ENCODE measurements at regions not wholly inside any gene's neighbourhood (a gene's known extent, or its start where the extent isn't known, plus 50 kb on each side); places are given as distances from the start of the nearest gene placed in this dataset.

- no peak overlapping the region for H3K9ac ChIP-seq (ENCODE audit: low read length)
- no peaks in the 10 kb centered on the region for H3K79me2 ChIP-seq (ENCODE audit: low read length)
- CTCF ChIA-PET, result no interaction called here
- no peak overlapping the region for H2AFZ ChIP-seq (ENCODE audit: low read length)
- no peak for TF ChIP-seq CTCF (conservative IDR thresholded peaks at IDR 0.05; ENCODE audit: low read depth, low read length)
- no peak for TF ChIP-seq EZH2phosphoT487 (IDR thresholded peaks at IDR 0.05; ENCODE audit: borderline replicate concordance, low read length)
- no peak for TF ChIP-seq EZH2 (IDR thresholded peaks at IDR 0.05; ENCODE audit: low read length, unreplicated experiment)
- no peaks in the 10 kb centered on the region for H3K36me3 ChIP-seq (ENCODE audit: low read depth, low read length)
- no peak for ATAC-seq
- no peak overlapping the region for H3K4me3 ChIP-seq (ENCODE audit: low read length)
- intact Hi-C loops (cut with micrococcal nuclease), result loop anchor here (5.0 kb wide), 1 partner anchor 43 kb away; no protein-coding TSS in a partner anchor
- no peak overlapping the region for H3K4me2 ChIP-seq (ENCODE audit: low read length)
- no peak overlapping the region for H3K27ac ChIP-seq (ENCODE audit: low read length)
- H3K4me1 ChIP-seq (ENCODE audit: insufficient read depth, low read length), result peaks cover 50% of the 10 kb centered on the region
- H3K9me3 ChIP-seq (ENCODE audit: low read length), result no peaks in the 10 kb centered on the region
- DNase-seq, result no peak
- H3K27me3 ChIP-seq (ENCODE audit: low read length), result no peaks in the 10 kb centered on the region
- H3F3A ChIP-seq (ENCODE audit: low read length, unreplicated experiment), result peaks cover 5% of the 10 kb centered on the region
- no peaks in the 10 kb centered on the region for H4K20me1 ChIP-seq (ENCODE audit: low read length)
- BruUV-seq (replicated peaks), result no TSS peak
- POLR2A ChIA-PET (ENCODE audit: unreplicated experiment), result no interaction called here
- H3K9me2 ChIP-seq (replicated peaks; ENCODE audit: low read length), result no peaks in the 10 kb centered on the region
Observed at GRCh38 chr3:109644746-109645145, 307.4 kb upstream of the DPPA4 start.

GRCh38 chr3:109648027-109648426 lies 310.7 kb upstream of the DPPA4 start:
- intact Hi-C loops (cut with micrococcal nuclease), result no loop called here
- no TSS peak for BruUV-seq (replicated peaks)
- Histone ChIP-seq H3K79me2 (ENCODE audit: low read length) (no peaks in the 10 kb centered on the region), H3K9me3 (ENCODE audit: low read length) (no peaks in the 10 kb centered on the region), H3K27me3 (ENCODE audit: low read length) (no peaks in the 10 kb centered on the region), H3K4me2 (ENCODE audit: low read length) (no peak overlapping the region), H4K20me1 (ENCODE audit: low read length) (no peaks in the 10 kb centered on the region), H3K4me3 (ENCODE audit: low read length) (no peak overlapping the region), H3K4me1 (ENCODE audit: insufficient read depth, low read length) (peaks cover 20% of the 10 kb centered on the region), H3K9me2 (replicated peaks; ENCODE audit: low read length) (no peaks in the 10 kb centered on the region), H3K9ac (ENCODE audit: low read length) (no peak overlapping the region), H3K27ac (ENCODE audit: low read length) (no peak overlapping the region), H3F3A (ENCODE audit: low read length, unreplicated experiment) (no peaks in the 10 kb centered on the region), H2AFZ (ENCODE audit: low read length) (no peak overlapping the region), H3K36me3 (ENCODE audit: low read depth, low read length) (no peaks in the 10 kb centered on the region)
- ChIA-PET CTCF (no interaction called here), POLR2A (ENCODE audit: unreplicated experiment) (interaction anchor here (0.6 kb wide), 2 partner anchors 790 to 1504 kb away, joined by 4 to 10 read pairs; no protein-coding TSS in a partner anchor)
- no peak for DNase-seq
- TF ChIP-seq EZH2phosphoT487 (IDR thresholded peaks at IDR 0.05; ENCODE audit: borderline replicate concordance, low read length), result no peak
- TF ChIP-seq CTCF (conservative IDR thresholded peaks at IDR 0.05; ENCODE audit: low read depth, low read length), result no peak
- no peak for TF ChIP-seq EZH2 (IDR thresholded peaks at IDR 0.05; ENCODE audit: low read length, unreplicated experiment)
- ATAC-seq, result no peak

GRCh38 chr3:109656225-109656624 lies 318.9 kb upstream of the DPPA4 start:
- intact Hi-C loops (cut with micrococcal nuclease), result no loop called here
- no peaks in the 10 kb centered on the region for H4K20me1 ChIP-seq (ENCODE audit: low read length)
- no peak overlapping the region for H3K4me3 ChIP-seq (ENCODE audit: low read length)

More at GRCh38 chr3:109656225-109656624, 318.9 kb upstream of the DPPA4 start:
- Histone ChIP-seq H3K9me3 (ENCODE audit: low read length) (no peaks in the 10 kb centered on the region), H3K79me2 (ENCODE audit: low read length) (no peaks in the 10 kb centered on the region), H2AFZ (ENCODE audit: low read length) (no peak overlapping the region), H3K27me3 (ENCODE audit: low read length) (no peaks in the 10 kb centered on the region), H3K36me3 (ENCODE audit: low read depth, low read length) (no peaks in the 10 kb centered on the region), H3F3A (ENCODE audit: low read length, unreplicated experiment) (no peaks in the 10 kb centered on the region), H3K4me1 (ENCODE audit: insufficient read depth, low read length) (no peaks in the 10 kb centered on the region), H3K9ac (ENCODE audit: low read length) (no peak overlapping the region), H3K4me2 (ENCODE audit: low read length) (no peak overlapping the region), H3K27ac (ENCODE audit: low read length) (no peak overlapping the region), H3K9me2 (replicated peaks; ENCODE audit: low read length) (no peaks in the 10 kb centered on the region)
- POLR2A ChIA-PET (ENCODE audit: unreplicated experiment), result no interaction called here
- no TSS peak for BruUV-seq (replicated peaks)
- CTCF ChIA-PET, result no interaction called here
- no peak for ATAC-seq
- no peak for DNase-seq
- TF ChIP-seq EZH2phosphoT487 (IDR thresholded peaks at IDR 0.05; ENCODE audit: borderline replicate concordance, low read length), result no peak
- no peak for TF ChIP-seq EZH2 (IDR thresholded peaks at IDR 0.05; ENCODE audit: low read length, unreplicated experiment)
- TF ChIP-seq CTCF (conservative IDR thresholded peaks at IDR 0.05; ENCODE audit: low read depth, low read length), result no peak

Data from PC-3 (cell line).